IMR-90 (cell line): ENCODE measurements at regions not wholly inside any gene's neighbourhood (a gene's known extent, or its start where the extent isn't known, plus 50 kb on each side); places are given as distances from the start of the nearest gene placed in this dataset.

Source experiments
- ATAC-seq: fragments of 200-7000 bp; cut with Tn5 transposase; 2 replicates; pipeline ENCODE4 v1.9.1; 2020; ENCODE audit warnings: low read depth, mild to moderate bottlenecking, moderate library complexity
- BruUV-seq: library from RNA; stranded (reverse); fragments of 400-500 nt; replicated peaks from 2 replicates; lab custom pipeline; 2021; lab: Mats Ljungman, UMichigan
- CTCF ChIA-PET: fragments of 300-600 bp; formaldehyde crosslinking; extraction: SDS; loops from one replicate; lab custom pipeline; 2021; ENCODE audit warnings: antibody characterized with exemption; lab: Yijun Ruan, JAX
- POLR2A ChIA-PET: fragments of 300-600 bp; sonication (Branson Sonifier 250); formaldehyde crosslinking; loops from one replicate; lab custom pipeline; 2022; ENCODE audit warnings: antibody characterized with exemption; ENCODE audit not compliant: unreplicated experiment; lab: Charles Lee
- DNase-seq: peaks from one replicate; pipeline ENCODE4 v3.0.0; 2013
- H2AFZ ChIP-seq: replicated peaks from 2 replicates; pipeline ENCODE3; 2013; ENCODE audit warnings: low read length, mild to moderate bottlenecking; ENCODE audit not compliant: poor library complexity
- H2AK5ac ChIP-seq: 2 replicates; pipeline ENCODE4 v1.6.1; 2013; ENCODE audit warnings: low read depth, low read length, inconsistent platforms
- H2AK9ac ChIP-seq: replicated peaks from 2 replicates; pipeline ENCODE3; 2013; ENCODE audit warnings: mild to moderate bottlenecking, low read depth, low read length, moderate library complexity; ENCODE audit not compliant: poor library complexity
- H2BK120ac ChIP-seq: 2 replicates; pipeline ENCODE4 v1.6.1; 2013; ENCODE audit warnings: low read depth, low read length, inconsistent platforms
- H2BK15ac ChIP-seq: 3 replicates; pipeline ENCODE4 v1.6.1; 2013; ENCODE audit warnings: low read depth, low read length, inconsistent platforms
- H2BK20ac ChIP-seq: 2 replicates; pipeline ENCODE4 v1.6.1; 2013; ENCODE audit warnings: low read depth, mild to moderate bottlenecking, inconsistent platforms, low read length, moderate library complexity
- H2BK5ac ChIP-seq: 2 replicates; pipeline ENCODE4 v1.6.1; 2013; ENCODE audit warnings: mild to moderate bottlenecking, low read depth, low read length, inconsistent platforms; ENCODE audit not compliant: poor library complexity, severe bottlenecking
- H3K14ac ChIP-seq: replicated peaks from 2 replicates; pipeline ENCODE4 v1.6.1; 2013; ENCODE audit warnings: low read depth, low read length, inconsistent platforms
- H3K18ac ChIP-seq: 2 replicates; pipeline ENCODE4 v1.6.1; 2013; ENCODE audit warnings: low read depth, low read length, control low read depth
- H3K23ac ChIP-seq: 2 replicates; pipeline ENCODE4 v1.6.1; 2013; ENCODE audit warnings: low read depth, low read length, inconsistent platforms
- H3K27ac ChIP-seq: 2 replicates; pipeline ENCODE4 v1.5.1; 2013; ENCODE audit warnings: mild to moderate bottlenecking, control low read depth, low read length; ENCODE audit not compliant: insufficient read depth
- H3K27me3 ChIP-seq: 2 replicates; pipeline ENCODE4 v1.6.1; 2013; ENCODE audit warnings: low read length; ENCODE audit not compliant: control insufficient read depth, insufficient read depth
- H3K36me3 ChIP-seq: 2 replicates; pipeline ENCODE4 v1.6.1; 2013; ENCODE audit warnings: low read length, mixed read lengths; ENCODE audit not compliant: control insufficient read depth, insufficient read depth
- H3K4ac ChIP-seq: 2 replicates; pipeline ENCODE4 v1.6.1; 2013; ENCODE audit warnings: low read depth, low read length, inconsistent platforms
- H3K4me1 ChIP-seq: 2 replicates; pipeline ENCODE4 v1.6.1; 2013; ENCODE audit warnings: low read length, mixed read lengths; ENCODE audit not compliant: control insufficient read depth, insufficient read depth
- H3K4me2 ChIP-seq: 2 replicates; pipeline ENCODE4 v1.6.1; 2013; ENCODE audit warnings: low read depth, mild to moderate bottlenecking, control low read depth, low read length, moderate library complexity
- H3K4me3 ChIP-seq: 2 replicates; pipeline ENCODE4 v1.5.1; 2013; ENCODE audit warnings: low read depth, mild to moderate bottlenecking, control low read depth, low read length, moderate library complexity; ENCODE audit not compliant: insufficient read depth
- H3K56ac ChIP-seq: 2 replicates; pipeline ENCODE4 v1.6.1; 2013; ENCODE audit warnings: low read length, inconsistent platforms; ENCODE audit not compliant: insufficient read depth; ENCODE audit errors: extremely low read depth
- H3K79me1 ChIP-seq, 2 experiments: 2 replicates each; pipeline ENCODE4 v1.6.1; 2013; ENCODE audit warnings: low read length in 2 of 2, inconsistent platforms in 1 of 2, low read depth in 1 of 2
- H3K9ac ChIP-seq: 2 replicates; pipeline ENCODE4 v1.6.1; 2013; ENCODE audit warnings: low read depth, low read length, control low read depth
- H3K9me1 ChIP-seq: 2 replicates; pipeline ENCODE4 v1.6.1; 2013; ENCODE audit warnings: low read length, inconsistent platforms; ENCODE audit not compliant: insufficient read depth
- H3K9me3 ChIP-seq: 2 replicates; pipeline ENCODE4 v1.6.1; 2013; ENCODE audit warnings: low read length; ENCODE audit not compliant: control insufficient read depth, insufficient read depth
- H4K20me1 ChIP-seq: 2 replicates; pipeline ENCODE4 v1.6.1; 2013; ENCODE audit warnings: low read length, inconsistent platforms; ENCODE audit not compliant: insufficient read depth
- H4K5ac ChIP-seq: 2 replicates; pipeline ENCODE4 v1.6.1; 2013; ENCODE audit warnings: mild to moderate bottlenecking, low read depth, low read length, control low read depth
- H4K8ac ChIP-seq, 2 experiments: 2 replicates each; pipeline ENCODE4 v1.6.1; 2013; ENCODE audit warnings: low read depth in 2 of 2, low read length in 2 of 2, control low read depth in 1 of 2, inconsistent platforms in 1 of 2
- H4K91ac ChIP-seq: 2 replicates; pipeline ENCODE4 v1.6.1; 2013; ENCODE audit warnings: low read depth, low read length, inconsistent platforms; ENCODE audit not compliant: insufficient read depth
- CTCF ChIP-seq: conservative IDR thresholded peaks from 2 replicates; pipeline ENCODE4 v1.5.1; 2012; ENCODE audit warnings: mild to moderate bottlenecking, low read depth, low read length, improper control_type of control experiment
- ELK1 ChIP-seq: fragments of 150-350 bp; IDR thresholded peaks from 2 replicates; pipeline ENCODE4 v1.6.1; 2016; ENCODE audit warnings: low read depth, mild to moderate bottlenecking, low read length, moderate library complexity, borderline replicate concordance
- RAD21 ChIP-seq: IDR thresholded peaks from 2 replicates; pipeline ENCODE4 v1.6.1; 2012; ENCODE audit warnings: low read length, improper control_type of control experiment
- USF2 ChIP-seq: fragments of 150-350 bp; IDR thresholded peaks from 2 replicates; pipeline ENCODE4 v1.6.1; 2017; ENCODE audit warnings: mild to moderate bottlenecking, antibody characterized with exemption, low read length, low read depth
- dilution Hi-C: fragments of 300-500 bp; cut with HindIII; formaldehyde crosslinking; loops from one replicate; pipeline ENCODE4 v1.14.3; 2018; ENCODE audit warnings: low sequenced_read_pairs; ENCODE audit not compliant: unreplicated experiment
- in situ Hi-C: fragments of 300-500 bp; cut with MboI; formaldehyde crosslinking; loops from 3 replicates; pipeline ENCODE4 v1.14.3; 2019; ENCODE audit warnings: low sequenced_read_pairs, inconsistent platforms, mixed read lengths
- intact Hi-C: fragments of 100-400 bp; cut with micrococcal nuclease; formaldehyde crosslinking; loops from 2 replicates; pipeline ENCODE4 v1.10.0; 2022

- Histone ChIP-seq H3K23ac (no peak overlapping the region), H2AK9ac (no peak overlapping the region), H3K9ac (no peak overlapping the region), H3K79me1 (no peaks in the 10 kb centered on the region), H3K4me1 (no peaks in the 10 kb centered on the region), H2BK15ac (peak overlapping the region; percentile 62; the same call in 1 of the 3 replicates), H3K4me3 (no peak overlapping the region), H2BK120ac (no peak overlapping the region), H3K9me3 (no peaks in the 10 kb centered on the region), H3K14ac (no peak overlapping the region), H4K20me1 (no peaks in the 10 kb centered on the region), H4K5ac (no peak overlapping the region; the same call in 1 of the 2 replicates), H3K36me3 (no peaks in the 10 kb centered on the region), H3K27me3 (no peaks in the 10 kb centered on the region), H3K27ac (no peak overlapping the region), H2BK20ac (no peak overlapping the region), H2AK5ac (no peak overlapping the region), H2AFZ (no peak overlapping the region), H3K56ac (no peak overlapping the region), H4K8ac (no peak overlapping the region), H4K91ac (no peak overlapping the region), H3K9me1 (peaks cover 4% of the 10 kb centered on the region; the same call in 1 of the 2 replicates), H3K4me2 (no peak overlapping the region), H3K18ac (no peak overlapping the region), H2BK5ac (no peak overlapping the region), H3K4ac (no peak overlapping the region)
- intact Hi-C loops, result no loop called here
- BruUV-seq, result no TSS peak
- in situ Hi-C loops, result no loop called here
- ChIA-PET CTCF (no interaction called here), POLR2A (no interaction called here)
- DNase-seq (peak; percentile 7), ATAC-seq (no peak)
- dilution Hi-C loops, result no loop called here
- TF ChIP-seq CTCF, result no peak
- no peak for TF ChIP-seq ELK1
- no peak for TF ChIP-seq RAD21
- TF ChIP-seq USF2, result no peak
Measured at GRCh38 chr14:83173687-83174086, 1640.0 kb upstream of the SEL1L start.
